NCI-H128 (cell line): ENCODE measurements at regions not wholly inside any gene's neighbourhood (a gene's known extent, or its start where the extent isn't known, plus 50 kb on each side); places are given as distances from the start of the nearest gene placed in this dataset.
"Not testable (repeated sequence)": the region's sequence is repeated elsewhere in the genome, so short reads cannot be mapped to it uniquely, and the experiment has no call there.

Experiments
- DNase-seq: peaks from one replicate; lab custom pipeline; 2025; ENCODE audit not compliant: unreplicated experiment; lab: John Stamatoyannopoulos, UW

GRCh38 chr16:29118301-29118957 is 133.6 kb downstream of the LAT start:
- not testable (repeated sequence) for DNase-seq

- no peak for DNase-seq
Measured at GRCh38 chr16:29117631-29118030, 132.8 kb downstream of the LAT start.

DNA sequence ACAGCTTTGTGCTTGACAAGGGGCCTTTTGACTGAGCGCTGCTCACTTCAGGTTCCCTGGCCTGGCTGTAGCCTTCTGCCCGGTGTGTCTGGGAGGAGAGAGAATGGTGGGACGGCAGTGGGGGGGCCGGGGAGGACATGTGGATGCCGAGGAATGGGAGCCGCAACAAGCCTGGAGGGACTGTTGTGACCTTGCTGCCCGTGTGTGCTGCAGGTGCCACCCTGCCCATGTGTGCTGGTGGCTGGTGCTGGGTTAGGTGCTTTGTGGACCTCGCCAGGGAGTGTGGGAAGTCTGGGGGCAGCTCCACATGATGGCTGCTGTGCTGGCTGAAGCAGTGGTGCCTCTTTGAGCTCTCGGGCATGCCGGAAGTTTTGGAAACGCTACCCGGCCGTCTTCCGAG is 132.1 kb downstream of the LAT start:
- DNase-seq: no peak

- not testable (repeated sequence) for DNase-seq
Measured at GRCh38 chr16:29116207-29116606, 131.4 kb downstream of the LAT start.

- DNase-seq: not testable (repeated sequence)
Measured at GRCh38 chr16:29115802-29116141, 130.9 kb downstream of the LAT start.

DNA sequence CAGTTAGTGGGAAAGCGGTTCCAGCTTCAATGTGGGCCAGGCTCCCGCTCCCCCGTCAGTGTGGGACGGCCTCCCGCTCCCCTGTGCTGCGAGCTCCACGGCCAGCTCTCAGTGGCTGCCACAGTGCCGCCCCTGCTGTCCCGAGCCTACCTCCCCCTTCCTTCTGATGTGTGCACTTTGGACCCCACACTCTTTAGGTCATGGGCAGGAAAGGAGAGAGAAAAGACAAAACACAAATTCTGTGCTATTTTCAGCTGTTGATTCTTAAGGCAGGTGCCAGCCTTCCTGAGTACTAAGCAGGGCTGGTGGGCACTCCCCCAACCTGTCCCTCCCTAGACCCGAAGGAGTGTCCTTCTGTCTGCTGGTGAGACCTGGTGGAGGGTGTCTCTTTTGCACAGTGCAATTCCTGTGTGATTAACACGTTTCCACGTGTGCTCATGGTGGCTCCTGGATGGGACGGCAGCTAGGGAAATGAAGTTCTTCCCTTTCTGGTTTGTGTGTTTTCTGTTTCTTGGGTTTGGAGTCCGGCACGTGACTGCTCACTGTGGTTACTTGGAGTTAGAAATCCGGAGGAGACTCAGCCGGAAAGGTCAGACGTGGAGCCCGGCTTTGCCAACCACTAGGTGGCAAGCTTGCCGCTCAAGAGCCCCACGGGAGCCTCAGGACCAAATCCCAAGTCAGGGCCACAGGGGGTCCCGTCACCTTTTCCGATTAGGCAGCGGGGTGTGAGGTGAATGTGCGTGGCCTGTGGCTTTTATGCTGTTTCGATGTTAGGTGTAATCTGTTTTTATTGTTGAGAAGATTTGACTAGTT is 130.3 kb downstream of the LAT start:
- not testable (repeated sequence) for DNase-seq

DNA sequence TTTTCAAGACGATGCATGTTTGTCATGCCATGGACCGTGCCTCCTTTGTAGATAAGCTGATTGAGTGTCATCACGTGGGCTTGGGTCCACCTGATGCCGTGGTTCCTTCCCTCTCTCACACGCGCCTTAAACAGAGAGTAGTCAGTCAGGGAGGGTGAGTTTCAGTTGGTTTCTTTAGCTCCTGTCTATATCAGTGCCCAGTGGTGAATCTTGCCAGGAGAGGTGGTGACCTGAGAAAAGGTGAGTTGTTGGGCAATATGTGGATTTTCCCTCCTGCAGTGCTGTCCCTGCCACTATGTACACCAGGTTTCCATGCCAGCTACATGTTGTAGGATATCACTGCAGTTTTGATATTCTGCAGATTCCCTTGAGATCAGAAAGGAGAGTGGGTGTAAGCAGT is 129.7 kb downstream of the LAT start:
- no peak for DNase-seq

DNA sequence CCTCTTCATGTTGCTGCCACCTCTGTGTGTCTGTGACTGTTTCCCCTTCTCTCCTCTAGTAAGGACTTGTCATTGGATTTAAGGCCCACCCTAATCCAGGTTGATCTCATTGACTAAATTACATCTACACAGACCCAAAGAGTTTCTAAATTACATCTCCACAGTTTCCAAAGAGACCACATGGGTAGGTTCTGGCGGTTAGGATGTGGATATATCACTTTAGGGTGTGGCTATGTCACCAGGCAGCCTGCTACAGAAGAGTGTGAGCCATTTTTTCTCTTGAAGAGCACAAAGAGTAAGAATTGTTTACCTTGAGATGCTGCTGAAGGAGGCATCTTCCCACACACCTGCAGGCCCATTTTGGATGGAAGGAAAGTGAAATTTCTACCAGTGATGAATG is 128.6 kb downstream of the LAT start:
- not testable (repeated sequence) for DNase-seq

GRCh38 chr16:29112755-29113347 is 128.0 kb downstream of the LAT start:
- DNase-seq: no peak

GRCh38 chr16:29111901-29112680 is 127.2 kb downstream of the LAT start:
- DNase-seq: not testable (repeated sequence)

DNA sequence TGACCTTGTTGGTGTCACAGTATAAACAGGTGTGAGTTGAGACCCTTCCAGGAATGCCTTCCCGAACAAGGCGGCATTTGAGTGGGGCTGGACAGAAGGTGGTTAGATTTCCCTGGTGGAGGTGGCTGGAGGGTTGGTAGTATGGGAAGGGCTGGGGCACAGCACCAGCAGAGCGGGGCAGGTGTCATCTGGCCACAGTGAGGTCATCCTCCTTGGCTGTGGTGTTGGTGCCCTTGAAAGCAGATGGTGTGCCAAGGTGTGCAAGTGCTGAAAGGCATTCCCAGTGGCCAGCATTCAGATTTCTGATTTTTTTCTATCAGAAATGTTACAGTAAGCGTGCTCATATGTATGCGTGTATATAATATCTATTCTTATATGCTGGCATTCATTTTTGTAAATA is 126.6 kb downstream of the LAT start:
- DNase-seq: no peak

GRCh38 chr16:29108625-29109169 is 123.8 kb downstream of the LAT start:
- DNase-seq: not testable (repeated sequence)

- DNase-seq: no peak
Measured at GRCh38 chr16:29107299-29107698, 122.4 kb downstream of the LAT start.

DNA sequence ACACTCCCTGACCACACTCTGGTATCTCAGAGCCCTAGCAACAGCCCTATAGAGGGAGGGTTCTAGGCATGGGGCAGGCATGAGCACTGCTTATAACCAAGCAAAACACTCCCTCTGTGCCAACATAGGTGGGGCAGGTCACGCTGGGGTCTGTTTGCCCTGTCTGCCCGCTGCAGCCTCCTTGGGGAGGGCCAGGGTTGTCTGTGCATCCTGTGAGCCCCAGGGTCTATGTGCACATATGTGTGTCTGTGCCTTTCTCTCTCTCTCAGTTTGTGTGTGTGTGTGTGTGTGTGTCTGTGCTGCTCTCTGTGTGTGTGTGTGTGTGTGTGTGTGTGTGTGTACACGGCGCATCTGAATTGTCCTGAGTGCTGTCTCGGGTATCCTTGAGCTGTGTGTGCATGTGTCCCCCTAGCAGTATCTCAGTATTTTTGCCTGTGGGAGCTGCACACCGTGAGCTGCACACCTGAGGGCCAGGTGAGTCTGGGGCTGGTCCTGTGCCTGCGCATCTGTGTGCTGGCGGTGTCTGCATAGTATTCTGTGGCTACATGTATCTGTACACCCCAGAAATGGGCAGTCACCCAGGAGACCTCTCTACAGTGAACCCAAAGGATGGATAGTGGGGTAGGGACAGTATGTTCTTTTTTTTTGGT is 121.5 kb downstream of the LAT start:
- DNase-seq: not testable (repeated sequence)

DNA sequence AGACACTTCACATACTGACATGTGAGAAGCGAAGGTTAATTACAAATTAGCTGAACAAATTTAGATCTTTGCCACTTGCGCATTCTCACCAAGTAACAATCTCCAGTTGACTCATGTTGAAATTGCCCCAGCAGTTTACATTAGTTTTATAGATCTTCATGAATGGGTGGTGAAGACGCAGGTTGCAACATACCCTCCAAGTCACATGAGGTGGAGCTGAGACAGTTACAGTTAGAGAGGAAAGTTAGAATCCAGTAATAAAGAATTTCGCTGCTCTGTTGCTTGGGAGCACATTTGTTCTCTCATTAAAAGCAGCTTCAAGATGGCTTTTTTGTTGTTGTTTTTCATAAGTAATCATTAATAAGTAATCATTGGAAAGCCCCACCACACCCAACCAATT is 119.7 kb downstream of the LAT start:
- DNase-seq: not testable (repeated sequence)

DNA sequence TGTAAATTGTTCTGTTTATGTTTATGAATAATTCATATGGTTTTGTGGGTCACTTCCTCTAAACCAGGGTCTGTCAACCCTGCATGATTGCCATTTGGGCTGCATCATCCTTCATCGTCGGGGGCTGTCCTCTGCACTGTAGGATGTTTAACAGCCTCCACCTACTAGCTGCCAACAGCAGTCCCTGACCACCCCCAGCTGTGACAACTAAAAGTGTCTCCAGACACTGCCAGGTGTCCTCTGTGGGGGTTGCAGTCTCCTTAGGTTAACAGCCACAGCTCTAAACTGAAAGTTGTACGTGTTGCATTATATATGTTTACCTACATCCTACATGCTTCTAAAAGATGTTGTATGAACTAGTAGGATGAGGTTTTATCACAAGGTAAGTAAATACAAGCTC is 113.1 kb downstream of the LAT start:
- DNase-seq: not testable (repeated sequence)

GRCh38 chr16:29094729-29095624 is 110.1 kb downstream of the LAT start:
- DNase-seq: not testable (repeated sequence)

DNA sequence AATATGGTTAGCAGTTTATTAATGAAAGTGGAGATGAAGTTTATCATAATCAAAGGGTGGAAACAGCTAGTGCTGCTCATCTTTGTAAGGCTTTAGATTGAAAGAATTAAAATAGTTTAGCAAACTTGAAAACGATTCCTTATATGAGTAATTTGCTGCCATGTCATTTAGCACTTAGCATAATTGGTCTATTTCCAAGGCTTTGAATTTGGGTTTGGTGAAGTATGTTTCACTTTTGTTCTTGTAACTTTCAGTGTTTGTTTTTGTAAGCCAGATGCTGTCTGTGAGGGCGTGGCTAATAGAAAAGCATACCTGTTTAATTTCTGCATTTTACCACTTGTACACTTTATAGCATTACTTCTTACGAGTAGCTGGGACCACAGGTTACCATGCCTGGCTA is 109.5 kb downstream of the LAT start:
- DNase-seq: not testable (repeated sequence)

- DNase-seq: not testable (repeated sequence)
Measured at GRCh38 chr16:29089679-29090078, 104.8 kb downstream of the LAT start.

GRCh38 chr16:29087673-29088072 is 102.8 kb downstream of the LAT start:
- not testable (repeated sequence) for DNase-seq
